EH (cell line): ENCODE measurements at regions not wholly inside any gene's neighbourhood (a gene's known extent, or its start where the extent isn't known, plus 50 kb on each side); places are given as distances from the start of the nearest gene placed in this dataset.
"Not testable (repeated sequence)": the region's sequence is repeated elsewhere in the genome, so short reads cannot be mapped to it uniquely, and the experiment has no call there.

Source experiments
- DNase-seq: peaks from one replicate; pipeline ENCODE4 v3.0.0-alpha.2; 2015; ENCODE audit warnings: low read depth

- no peak for DNase-seq
Observed at GRCh38 chr11:92026664-92027063, 198.0 kb upstream of the FAT3 start.

- DNase-seq = no peak
Observed at GRCh38 chr11:92024788-92025187, 199.8 kb upstream of the FAT3 start.

- DNase-seq = no peak
Observed at GRCh38 chr11:92022499-92022898, 202.1 kb upstream of the FAT3 start.

- DNase-seq = no peak
Observed at GRCh38 chr11:92018332-92018731, 206.3 kb upstream of the FAT3 start.

GRCh38 chr11:92008249-92008648 is 216.4 kb upstream of the FAT3 start:
- DNase-seq = no peak

- DNase-seq = no peak
Observed at GRCh38 chr11:92002568-92002967, 222.1 kb upstream of the FAT3 start.

GRCh38 chr11:91998481-91998880 is 226.1 kb upstream of the FAT3 start:
- no peak for DNase-seq

- DNase-seq = no peak
Observed at GRCh38 chr11:91997226-91997625, 227.4 kb upstream of the FAT3 start.

GRCh38 chr11:91996526-91996925 is 228.1 kb upstream of the FAT3 start:
- no peak for DNase-seq

GRCh38 chr11:91988443-91988842 is 236.2 kb upstream of the FAT3 start:
- not testable (repeated sequence) for DNase-seq

GRCh38 chr11:91986218-91986617 is 238.4 kb upstream of the FAT3 start:
- no peak for DNase-seq

GRCh38 chr11:91984033-91984584 is 240.5 kb upstream of the FAT3 start:
- no peak for DNase-seq

GRCh38 chr11:91981995-91982394 is 242.6 kb upstream of the FAT3 start:
- peak; percentile 100 for DNase-seq

- no peak for DNase-seq
Observed at GRCh38 chr11:91979775-91980174, 244.8 kb upstream of the FAT3 start.

- peak; percentile 79 for DNase-seq
Observed at GRCh38 chr11:91978747-91979146, 245.9 kb upstream of the FAT3 start.

GRCh38 chr11:91972665-91973266 is 251.9 kb upstream of the FAT3 start:
- DNase-seq = no peak

GRCh38 chr11:91970624-91971023 is 254.0 kb upstream of the FAT3 start:
- no peak for DNase-seq

- DNase-seq = no peak
Observed at GRCh38 chr11:91969486-91969885, 255.1 kb upstream of the FAT3 start.

GRCh38 chr11:91967691-91968045 is 256.9 kb upstream of the FAT3 start:
- no peak for DNase-seq

- no peak for DNase-seq
Observed at GRCh38 chr11:91967026-91967690, 257.5 kb upstream of the FAT3 start.

GRCh38 chr11:91966368-91966767 is 258.2 kb upstream of the FAT3 start:
- DNase-seq = no peak

- DNase-seq = no peak
Observed at GRCh38 chr11:91960770-91961169, 263.8 kb upstream of the FAT3 start.

GRCh38 chr11:91959411-91959810 is 265.2 kb upstream of the FAT3 start:
- DNase-seq = no peak

GRCh38 chr11:91956711-91957110 is 267.9 kb upstream of the FAT3 start:
- no peak for DNase-seq
